GM19025 (cell line): ENCODE measurements at regions not wholly inside any gene's neighbourhood (a gene's known extent, or its start where the extent isn't known, plus 50 kb on each side); places are given as distances from the start of the nearest gene placed in this dataset.
"Not testable (repeated sequence)": the region's sequence is repeated elsewhere in the genome, so short reads cannot be mapped to it uniquely, and the experiment has no call there.

Experiments used
- ATAC-seq: cut with Tn5 transposase; IDR thresholded peaks from one replicate; pipeline ENCODE4 v1.9.1; 2021; ENCODE audit warnings: mild to moderate bottlenecking, low read depth, moderate library complexity; ENCODE audit not compliant: unreplicated experiment

DNA sequence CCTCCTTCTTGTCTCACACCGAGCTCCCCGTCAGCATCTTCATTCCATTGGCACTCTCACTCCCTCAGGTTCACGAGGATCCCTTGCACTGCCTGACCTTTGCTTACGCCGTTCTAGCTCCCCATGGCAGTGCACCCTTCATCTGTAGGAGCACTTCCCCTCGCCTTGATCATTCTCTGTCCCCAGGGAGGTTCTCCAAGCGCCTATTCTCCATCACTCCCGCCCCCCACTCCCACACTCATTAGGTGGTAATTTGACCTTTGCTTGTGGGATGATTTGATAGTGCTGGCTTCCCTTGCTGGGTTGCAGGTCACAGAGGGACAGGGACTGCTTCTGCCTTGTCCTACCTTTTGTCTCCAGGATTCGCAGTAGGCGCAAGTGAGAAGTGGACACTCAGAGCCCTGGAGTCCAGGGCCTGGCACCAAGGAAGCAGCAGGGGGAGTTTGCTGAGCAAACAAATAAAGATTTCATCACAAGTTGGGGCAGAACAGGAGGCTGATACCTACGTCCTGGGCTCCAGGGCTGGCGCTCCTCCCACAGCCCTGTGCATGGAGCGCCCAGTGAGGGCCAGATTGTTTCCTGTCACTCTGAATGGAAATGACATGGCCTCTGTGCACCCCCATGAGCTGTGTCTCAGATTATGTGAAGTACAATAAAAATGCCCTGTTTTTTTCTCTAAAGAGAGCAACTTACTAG is 82.0 kb upstream of the RUNX3 start:
- no peak for ATAC-seq

DNA sequence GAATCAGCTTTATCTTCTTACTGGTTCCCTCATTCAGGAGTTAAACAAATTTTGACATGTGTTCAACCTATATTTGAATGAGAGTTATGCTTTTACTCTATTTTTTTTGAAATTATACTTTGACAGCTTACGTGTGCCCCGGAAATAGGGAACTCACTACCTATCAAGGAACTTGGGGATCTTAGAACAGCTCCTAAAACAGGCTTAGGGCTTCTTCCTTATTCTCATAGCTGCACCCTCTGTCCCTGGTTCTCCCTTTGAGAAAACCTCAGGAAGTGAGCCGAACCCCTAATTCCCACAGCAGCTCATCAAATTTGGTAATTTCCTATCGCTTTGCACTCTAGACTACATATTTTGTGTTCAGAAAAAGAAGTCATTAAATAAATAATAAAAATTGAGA is 81.2 kb upstream of the RUNX3 start:
- no peak for ATAC-seq

DNA sequence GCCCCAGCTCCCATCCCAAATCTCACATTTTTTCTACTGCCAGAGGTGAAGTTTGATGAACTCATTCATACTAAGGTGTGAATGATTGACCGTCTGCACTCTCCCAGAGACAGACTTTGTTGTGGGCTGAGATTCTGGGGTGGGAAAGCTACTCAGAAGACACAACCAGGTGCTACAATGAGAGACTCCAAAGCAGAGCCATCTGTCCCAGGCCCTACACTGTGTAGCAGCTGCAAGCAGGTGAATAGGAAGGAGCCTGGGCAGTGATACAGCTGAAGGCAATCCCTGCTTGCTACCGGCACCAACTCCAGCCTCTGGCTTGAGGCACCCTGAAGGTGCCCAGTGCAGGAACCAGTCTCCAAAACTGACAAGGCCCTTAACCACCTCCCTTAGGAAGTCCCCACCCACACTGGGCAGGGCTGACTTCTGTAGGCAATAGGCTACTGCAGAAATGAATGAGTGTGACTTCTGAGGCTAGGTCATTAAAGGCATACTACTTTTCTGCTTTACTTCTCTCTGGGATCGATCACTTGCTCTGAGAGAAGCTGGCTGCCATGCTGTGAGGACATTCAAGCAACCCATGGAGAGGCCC is 79.7 kb upstream of the RUNX3 start:
- no peak for ATAC-seq

DNA sequence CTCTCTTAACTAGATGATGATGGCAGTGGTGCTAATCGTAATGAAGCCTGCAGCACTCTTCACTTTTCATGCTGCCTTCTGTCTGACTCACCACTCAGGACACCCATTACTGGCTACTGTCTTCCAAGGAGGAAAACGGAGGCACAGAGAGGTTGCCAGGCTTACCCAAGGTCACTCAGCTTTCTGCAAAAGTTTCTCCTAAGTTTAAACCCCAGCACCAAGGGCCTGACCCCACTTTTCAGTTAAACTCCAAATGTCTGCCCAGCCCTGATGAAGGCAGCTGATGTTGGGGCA is 78.1 kb upstream of the RUNX3 start:
- no peak for ATAC-seq

DNA sequence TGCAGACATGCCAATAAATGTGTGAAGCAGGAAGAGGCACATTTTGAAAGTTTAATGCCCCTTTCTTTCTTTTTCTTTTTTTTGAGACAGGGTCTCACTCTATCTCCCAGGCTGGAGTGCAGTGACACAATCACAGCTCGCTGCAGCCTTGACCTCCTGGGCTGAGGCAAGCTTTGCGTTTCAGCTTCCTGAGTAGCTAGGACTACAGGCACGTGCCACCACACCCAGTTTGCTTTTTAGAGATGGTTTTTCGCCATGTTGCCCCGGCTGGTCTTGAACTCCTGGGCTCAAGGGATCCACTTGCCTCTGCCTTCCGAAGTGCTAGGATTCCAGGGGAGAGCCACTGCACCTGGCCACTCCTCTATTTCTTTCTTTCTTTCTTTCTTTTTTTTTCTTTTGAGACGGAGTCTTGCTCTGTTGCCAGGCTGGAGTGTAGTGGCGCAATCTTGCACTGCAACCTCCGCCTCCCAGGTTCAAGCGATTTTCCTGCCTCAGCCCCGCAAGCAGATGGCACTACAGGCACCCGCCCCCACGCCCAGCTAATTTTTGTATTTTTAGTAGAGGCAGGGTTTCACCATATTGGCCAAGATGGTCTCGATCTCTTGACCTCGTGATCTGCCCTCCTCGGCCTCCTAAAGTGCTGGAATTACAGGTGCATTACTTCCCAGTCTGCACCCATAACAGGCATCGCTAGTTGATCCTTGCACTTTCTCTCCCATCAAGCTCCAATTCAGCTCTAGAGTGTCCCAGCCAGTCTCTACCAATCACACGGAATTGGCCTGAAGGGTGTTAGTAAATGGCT is 77.5 kb upstream of the RUNX3 start:
- not testable (repeated sequence) for ATAC-seq

DNA sequence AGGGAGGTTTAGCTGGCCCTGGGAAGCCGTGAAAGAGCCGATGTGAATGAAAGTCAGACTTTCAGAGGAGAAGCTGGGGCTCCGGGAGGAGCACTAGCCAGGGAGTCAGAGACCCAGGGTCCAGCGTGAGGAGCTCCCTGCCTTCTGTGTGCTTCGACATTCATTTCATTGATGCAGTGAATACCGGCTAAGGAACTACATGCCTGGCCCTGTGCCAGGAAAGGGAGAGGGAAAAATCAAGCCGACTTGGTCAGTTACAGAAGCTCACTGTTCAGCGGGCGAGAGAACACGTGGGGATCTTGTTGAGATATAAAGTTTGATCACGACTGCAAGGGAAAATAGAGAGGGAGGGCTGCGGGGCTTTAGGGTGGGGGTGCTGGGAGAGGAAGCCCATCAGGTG is 76.7 kb upstream of the RUNX3 start:
- no peak for ATAC-seq

DNA sequence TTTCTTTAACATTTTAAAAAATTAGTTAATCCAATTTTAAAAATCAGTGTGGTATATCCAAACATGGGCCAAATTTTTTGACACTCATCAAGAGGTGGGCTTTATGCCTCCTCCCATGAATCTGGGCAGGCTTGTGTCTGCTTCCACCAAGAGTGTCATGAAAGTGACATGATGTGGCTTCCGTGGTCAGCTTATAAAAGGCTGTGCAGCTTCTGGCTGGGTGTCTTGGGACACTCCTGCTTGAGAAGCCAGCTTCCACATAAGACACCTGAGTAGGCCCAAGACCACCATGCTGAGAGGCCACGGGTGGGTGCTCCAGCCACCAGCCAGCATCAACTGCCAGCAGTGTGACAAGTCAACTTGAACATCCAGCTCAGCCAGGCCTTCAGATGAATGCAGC is 74.3 kb upstream of the RUNX3 start:
- ATAC-seq, result no peak

DNA sequence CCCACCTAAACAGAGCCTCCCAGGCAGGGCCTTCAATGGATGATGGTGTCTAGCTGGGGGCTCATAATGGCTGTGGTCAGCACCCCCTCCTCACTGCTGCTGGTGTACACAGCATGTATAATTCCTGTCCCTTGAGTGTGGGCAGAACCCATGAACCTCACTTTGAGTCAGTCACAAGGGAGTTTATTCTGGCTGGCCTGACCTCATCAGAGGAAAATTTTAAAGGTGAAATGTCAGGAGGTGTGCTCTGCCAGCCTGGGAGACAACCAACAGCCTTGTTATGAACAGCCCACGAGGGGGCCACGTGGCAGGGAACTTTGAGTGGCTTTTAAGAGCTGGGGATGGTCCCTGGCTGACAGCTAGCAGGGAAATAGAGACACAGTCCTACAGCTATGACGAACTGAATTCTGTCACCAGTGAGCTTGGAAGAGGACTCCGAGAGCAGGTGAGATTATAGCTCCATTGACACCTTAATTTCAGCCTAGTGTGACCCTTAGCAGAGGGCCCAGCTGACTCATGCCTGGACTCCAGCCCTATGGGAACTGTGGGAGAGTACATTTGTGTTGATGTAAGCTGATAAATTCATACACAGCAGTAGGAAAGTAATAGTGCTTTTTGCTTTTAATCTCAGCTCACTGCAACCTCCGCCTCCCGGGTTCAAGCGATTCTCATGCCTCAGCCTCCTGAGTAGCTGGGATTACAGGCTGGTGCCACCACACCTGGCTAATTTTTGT is 73.5 kb upstream of the RUNX3 start:
- ATAC-seq, result no peak

DNA sequence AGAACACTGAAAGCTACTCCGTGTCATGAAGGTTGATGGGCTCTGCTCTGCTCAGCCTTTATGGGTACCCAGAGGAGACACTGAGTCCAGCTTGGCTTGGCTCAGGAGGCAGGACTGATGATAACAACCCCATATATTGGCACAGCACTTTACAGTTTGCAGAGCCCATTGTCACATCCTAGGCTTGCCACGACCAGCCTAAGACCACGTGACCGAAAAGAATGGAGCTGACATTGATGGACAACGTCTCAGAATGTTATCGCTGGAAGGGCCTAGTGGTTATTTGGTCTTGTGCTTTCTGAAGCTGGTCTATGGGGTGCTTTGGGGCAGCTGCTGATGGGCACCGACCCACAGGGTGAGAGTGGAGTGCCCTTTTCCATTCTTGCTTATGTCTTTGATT is 72.9 kb upstream of the RUNX3 start:
- ATAC-seq, result no peak

DNA sequence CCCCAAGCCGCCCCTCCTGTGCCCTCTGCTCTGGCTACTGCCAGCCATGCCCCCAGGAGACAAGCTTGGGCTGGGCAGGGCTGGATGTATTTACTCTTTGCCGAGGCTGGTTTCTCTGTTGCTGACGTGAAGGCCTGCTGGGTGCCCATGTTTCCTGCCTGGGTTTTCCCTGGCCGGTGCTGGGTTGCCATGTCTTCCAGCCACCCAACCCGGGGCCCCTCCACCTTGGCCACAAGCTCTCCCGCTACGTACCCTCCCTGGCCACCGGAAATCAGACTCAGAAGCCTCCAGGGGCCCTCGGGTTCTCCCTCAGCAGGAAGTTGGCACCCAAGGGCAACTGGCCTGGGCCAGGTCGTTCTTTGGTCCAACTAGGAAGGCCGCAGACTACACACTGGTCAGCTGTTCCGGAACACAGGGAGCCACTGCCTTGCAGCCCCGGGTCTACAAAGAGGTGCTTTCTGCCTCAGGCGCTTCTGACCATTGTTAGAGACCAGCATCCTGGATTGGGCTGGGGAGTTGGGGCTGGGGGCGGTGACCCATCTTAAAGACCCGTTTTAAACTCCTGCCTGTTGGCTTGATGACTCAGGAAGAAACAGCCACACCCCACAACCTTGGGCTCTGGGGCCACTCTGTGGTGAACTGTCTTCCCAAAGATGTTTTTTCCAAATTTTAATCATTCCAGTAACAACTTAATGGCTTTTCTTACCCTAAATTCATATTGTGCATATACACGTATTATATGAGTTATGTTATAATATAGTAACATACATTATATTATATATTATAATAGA is 71.2 kb upstream of the RUNX3 start:
- ATAC-seq, result no peak

DNA sequence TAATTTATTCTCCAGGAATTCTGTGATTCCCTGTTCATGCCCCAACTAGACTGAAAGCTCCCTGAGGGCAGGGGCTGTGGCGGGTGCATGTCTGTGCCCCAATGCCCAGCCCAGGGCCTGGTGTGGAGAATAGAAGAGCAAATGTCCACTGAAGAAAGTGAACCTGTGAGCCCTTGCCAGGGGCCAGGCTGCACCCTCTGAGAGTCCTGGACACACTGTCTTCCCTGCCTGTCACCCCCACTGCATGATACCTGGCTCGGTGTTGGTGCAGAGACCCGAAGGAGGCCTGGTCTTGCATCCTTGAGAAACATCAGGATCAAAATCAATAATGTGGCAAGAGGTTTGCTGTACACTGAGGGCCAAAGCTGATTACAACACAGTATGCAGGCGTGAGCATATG is 69.8 kb upstream of the RUNX3 start:
- ATAC-seq, result no peak

DNA sequence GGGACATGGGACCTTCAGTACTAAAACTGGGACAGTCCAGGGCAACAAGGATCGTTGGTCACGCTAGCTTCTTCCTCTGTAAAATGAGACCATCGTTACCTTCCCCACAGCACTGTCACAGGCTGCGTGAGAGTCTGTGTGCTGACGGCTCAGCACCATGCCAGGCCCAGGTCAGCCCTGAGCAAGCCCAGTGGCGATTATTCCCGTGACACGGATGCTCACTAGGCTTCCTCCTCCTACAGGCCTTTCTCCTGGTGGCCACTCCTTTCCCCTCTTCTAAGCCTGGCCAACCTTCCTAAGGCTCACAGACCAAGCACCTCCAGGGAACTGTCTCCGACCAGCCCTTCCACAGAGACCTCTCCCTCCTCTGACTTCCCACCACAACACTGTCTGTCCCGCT is 69.3 kb upstream of the RUNX3 start:
- ATAC-seq, result no peak

DNA sequence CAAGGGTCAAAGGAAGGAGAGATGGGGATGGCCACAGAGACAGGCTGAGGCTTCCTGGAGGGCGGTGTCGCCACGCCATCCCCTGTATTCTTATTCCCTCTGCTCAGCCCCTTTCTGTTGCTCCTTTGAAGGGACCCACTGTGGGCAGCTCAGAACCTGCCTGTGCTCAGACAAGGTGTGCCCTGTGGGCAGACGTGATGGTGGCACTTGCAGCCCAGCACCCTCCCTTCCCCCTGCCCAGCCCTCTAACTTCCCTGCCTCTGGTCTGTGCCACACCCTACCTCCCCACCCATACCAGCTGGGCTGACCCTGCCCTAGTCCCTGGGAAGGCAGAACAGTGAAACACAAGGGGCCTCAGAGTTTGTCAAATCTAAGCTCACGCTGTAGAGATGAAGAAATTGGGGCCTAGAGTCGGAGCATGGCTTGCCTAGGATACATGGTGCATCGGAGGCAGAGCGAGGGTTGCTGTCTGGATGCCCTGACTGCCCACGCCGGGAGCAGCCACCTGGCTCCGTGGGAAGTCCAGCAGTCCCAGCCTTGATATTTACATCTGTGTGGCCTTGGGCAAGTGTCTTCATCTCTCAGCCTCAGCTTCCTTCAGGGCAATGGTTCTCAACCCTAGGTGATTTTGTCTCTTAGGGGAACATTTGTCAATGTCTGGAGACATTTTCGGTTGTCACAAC is 68.6 kb upstream of the RUNX3 start:
- no peak for ATAC-seq

DNA sequence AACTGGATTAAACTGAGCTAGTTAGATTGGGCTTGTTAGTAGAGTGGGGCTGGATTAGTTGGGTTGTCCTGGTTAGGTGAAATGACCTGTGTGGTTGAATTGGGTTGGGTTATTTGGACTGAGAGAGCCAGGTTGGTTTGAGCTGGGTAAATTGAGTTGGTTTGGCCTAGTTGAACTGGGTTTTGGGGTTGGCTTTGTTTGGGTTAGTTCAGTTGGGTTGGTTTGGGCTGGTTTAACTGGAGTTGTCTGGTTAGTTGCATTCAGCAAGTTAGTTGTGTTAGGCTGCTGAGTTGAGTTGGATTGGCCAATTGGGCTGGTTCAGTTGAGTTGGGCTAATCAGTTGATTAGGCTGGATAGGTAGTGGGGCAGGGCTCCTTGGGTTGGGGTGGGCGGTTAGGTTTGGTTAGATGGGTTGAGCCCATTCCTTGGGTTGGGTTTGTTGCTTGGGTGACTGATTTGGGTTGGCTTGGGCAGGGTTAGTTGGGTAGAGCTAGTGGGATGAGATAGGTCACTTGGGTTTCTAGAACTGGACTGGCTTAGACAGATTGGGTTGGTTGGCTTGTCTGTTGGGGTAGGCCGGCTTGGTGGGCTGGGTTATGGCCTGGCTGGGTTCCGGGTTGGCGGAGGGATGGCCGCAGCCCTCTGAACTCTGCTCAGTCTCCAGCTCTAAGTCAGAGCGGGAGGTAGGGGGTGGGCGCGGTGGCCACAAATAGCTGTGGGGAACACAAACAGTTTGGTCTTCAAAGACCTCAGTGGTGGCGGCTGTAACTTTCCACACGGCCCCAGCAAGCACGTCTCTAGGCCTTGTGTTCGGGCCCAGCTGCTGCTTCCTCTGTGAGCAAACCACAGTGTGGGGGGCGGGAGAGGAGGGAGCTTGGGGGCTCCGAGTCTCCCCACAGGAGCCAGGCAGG is 67.2 kb upstream of the RUNX3 start:
- ATAC-seq, result no peak

DNA sequence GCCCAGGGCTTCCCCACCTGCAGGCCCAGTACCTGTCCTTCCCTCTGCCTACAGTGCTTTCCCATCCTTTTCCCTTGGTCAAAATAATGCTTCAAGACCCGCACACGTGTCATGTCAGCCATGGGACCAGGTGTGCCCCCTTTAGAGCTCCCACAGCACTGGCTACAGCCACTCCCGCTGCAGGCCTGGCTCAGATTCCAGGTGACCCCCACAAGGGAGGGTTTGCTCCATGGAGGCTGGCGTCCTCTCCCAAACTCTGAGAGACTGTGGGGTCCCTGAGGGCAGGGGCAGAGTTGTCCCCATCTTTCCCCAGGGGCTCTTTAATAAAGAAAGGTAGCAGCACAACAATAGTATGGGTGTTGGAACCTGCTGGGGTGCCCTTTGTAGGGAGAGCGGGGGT is 66.4 kb upstream of the RUNX3 start:
- ATAC-seq, result no peak

DNA sequence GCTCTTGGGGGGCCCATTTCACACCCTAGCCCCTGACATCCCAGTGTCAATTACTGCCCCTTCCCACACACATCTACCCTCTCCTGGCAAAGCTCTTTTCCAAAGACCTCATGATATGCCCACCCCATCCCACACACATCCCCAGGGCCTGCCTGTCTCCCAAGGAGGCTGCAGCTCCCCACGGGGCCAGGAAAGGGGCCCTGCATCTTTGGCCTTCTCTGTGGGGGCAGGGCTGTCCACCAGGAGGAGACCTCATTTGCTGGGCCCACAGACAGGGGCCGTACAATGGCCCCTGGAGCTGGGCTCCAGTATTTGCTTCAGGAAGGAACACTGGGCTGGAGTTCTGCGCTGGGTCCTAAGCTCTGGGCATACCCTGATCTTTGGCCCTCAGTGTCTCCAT is 65.6 kb upstream of the RUNX3 start:
- no peak for ATAC-seq

DNA sequence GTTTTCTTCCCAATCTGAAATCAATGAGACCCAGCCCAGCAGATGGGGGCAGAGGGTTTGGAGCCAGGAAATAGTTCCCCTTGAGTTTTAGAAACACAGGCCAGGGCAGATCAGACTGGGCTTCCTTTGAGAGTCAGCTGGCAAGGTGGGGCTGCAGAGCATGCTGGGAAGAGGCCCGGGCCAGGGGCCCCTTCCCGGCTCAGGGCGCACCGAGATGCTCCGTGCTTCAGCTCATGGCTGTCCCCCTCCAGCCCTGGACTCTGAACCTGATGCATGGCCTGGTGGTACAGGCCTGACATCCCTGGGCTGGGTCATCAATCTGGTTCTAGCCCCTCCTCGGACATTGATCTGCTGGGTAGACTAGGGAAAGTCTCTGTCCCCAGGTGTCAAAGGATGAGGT is 65.1 kb upstream of the RUNX3 start:
- ATAC-seq, result no peak

DNA sequence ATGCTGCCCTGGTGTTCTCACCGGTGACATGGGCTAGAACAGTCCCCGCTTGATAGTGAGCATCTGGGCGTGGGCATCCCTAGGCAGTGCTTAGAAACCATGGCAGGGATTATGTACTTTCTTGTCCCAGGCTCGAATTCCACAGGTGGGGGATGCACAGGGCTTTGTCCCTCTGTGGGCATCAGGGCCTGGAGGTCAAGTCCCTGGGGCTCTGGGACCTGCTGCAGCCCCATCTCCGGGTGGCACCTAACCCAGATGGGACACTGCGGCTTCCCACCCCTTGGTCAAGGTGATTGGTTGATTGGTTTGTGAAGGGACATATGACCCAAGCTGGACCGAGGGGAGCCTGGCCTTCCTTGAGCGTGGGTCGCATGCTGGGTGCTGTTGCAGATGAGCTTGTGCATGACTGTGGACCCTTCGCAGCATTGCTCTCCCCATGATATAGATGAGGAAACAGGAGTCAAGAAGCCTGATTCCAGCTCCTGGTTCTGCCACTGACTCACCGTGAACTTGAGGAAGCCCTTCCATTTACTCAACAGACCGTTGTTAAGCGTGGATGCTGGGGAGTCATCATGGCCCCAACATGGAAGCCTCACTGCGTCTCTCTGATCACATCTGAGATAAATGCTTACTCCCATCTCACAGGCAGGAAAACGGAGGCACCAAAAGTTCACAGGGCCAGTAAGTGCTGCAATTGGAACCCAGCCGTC is 64.0 kb upstream of the RUNX3 start:
- ATAC-seq, result no peak
